NCI-H748 (cell line): ENCODE measurements at regions not wholly inside any gene's neighbourhood (a gene's known extent, or its start where the extent isn't known, plus 50 kb on each side); places are given as distances from the start of the nearest gene placed in this dataset.

Experiments used
- DNase-seq: peaks from one replicate; lab custom pipeline; 2025; ENCODE audit not compliant: unreplicated experiment; lab: John Stamatoyannopoulos, UW

DNA sequence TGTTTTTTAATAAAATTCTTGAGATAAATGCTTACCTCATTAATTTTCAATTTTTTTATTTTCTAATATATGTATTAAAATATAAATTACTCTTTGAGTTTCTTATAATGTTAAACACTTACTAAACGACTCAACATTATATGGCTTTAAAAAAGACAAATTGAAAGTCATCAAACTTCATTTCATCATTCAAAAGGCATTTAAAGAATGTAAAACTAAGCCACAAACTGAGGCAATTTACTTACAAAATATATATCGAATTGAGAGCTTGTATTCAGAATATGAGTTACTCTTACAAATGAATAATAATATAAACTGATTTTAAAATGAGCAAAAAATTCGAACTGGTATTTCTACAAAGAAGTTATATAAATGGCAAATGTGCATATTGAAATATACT is 1262.2 kb upstream of the PIK3C3 start:
- no peak for DNase-seq

DNA sequence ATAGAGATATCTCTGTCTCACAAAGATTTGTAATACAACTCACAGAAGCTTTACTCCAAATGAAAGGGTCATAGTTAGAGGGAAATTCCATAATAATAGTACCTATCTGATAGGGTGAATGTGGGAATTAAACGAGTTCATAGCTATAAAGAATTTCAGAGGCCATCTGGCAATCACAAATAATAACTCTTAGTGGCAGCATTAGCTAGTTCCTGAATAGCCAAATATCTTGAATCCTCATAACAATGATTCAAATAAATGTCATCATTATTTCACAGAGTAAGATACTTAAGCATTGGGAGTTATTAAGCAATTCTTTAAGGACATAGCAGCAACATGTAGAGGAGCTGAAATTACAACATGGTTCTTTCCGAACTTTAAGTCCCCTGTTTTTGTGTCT is 1265.0 kb upstream of the PIK3C3 start:
- DNase-seq: no peak

DNA sequence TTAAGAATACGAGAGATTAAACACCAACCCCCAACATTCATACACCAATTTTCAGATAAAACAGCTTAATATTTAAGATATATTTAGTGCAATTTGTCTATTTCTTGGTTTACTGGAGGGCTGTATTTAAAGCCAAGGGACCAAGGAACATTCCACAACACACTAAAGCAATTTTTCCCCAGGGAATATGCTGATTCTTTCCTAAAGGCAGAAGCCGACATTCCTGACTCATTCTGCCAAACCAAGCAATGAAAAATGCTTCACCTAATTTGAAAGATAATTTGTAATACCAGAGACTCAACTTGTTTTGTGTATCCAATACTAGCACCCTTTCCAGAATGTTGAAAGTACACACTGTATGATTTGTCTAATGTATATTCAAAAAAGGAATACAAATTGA is 1267.6 kb upstream of the PIK3C3 start:
- no peak for DNase-seq

- no peak for DNase-seq
These were observed 1268.2 kb upstream of the PIK3C3 start for GRCh38 chr18:40686836-40687235.

- no peak for DNase-seq
These were observed 1269.8 kb upstream of the PIK3C3 start for GRCh38 chr18:40685219-40685618.

GRCh38 chr18:40678318-40678717 is 1276.7 kb upstream of the PIK3C3 start:
- no peak for DNase-seq

DNA sequence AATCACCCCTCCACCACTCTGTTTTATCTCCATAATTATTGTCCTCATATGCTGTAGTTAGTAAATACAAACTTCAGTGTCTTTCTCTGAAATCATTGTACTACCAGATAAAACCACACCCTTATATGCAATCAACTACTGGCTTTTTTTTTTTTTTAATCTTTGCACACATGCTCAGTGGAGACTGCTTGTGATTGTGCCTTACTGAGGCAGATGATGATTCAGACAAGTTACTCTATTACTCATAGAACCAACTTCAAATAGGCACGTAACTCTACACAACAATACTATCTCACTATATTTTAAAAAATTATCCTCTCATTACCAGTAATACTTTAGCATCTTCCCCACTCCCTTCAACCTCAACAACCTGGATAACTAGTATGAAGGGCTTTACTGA is 1278.4 kb upstream of the PIK3C3 start:
- no peak for DNase-seq

DNA sequence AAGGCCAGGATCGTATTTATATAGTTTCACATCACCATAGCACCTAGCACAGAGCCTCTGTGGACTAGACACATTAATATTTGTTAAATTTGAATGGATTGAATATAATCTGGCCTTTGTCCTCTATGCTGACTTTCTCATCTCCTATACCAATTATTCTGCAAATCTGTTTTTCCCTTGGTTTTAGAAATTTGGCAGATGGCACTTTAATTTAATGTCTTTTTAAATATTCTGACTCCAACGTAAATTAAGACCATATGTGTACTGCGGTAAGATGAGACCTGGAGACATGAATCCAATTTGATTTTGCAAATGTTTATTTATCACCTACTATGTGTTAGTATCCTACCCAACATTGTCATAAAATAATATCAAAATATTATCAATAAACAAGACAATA is 1281.9 kb upstream of the PIK3C3 start:
- DNase-seq: no peak

DNA sequence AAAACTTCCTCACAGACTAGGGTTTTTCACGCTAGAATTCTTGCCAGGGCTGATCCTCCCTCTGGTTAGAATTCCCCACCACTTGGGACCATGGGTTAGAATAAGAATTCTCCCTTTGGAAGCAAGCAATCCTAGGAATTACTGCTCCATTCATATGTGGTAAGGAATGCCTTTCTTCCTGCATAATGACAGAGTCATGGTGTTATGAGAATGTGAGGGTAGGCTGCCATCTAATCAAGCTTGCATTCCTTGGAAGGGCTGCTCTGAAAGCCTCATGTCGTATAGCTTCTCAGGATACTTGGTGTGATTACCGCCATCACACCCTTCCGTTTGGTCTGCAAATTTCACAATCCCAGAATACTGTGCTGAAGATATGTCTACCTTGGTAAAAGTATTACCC is 1282.4 kb upstream of the PIK3C3 start:
- no peak for DNase-seq

DNA sequence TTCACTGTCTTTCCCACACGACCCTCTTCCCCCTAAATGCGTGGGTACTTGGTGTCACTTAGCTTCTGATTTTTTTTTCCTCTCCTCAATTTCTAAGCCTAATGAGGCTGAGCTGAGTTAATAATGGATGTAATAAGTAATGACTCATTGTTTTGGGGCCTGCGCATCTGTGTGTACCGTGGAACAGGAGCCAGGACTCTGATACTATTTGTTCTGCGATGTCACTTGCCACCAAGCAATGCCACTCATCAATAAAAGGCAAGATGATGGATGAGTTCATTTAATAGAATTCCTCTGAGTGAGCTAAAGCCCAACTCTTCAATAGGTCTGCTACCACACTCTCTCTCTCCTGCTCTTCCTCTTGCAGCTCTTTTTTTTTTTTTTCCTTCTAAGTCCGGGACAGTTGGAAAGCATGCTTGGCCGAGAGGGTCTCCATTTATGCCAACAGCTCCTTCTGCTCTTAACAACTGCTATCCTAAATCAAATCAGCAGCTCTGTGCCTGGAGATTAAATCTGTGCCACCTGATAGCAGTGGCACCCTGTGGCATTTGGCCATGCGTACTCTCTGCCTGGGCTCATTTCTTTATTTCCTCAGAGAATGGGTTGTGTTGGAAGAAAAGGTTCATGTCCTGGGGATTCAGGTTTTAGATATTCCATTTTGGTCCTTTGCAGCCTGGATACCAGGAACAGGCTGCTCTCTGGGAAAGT is 1284.2 kb upstream of the PIK3C3 start:
- peak; percentile 38 for DNase-seq

DNA sequence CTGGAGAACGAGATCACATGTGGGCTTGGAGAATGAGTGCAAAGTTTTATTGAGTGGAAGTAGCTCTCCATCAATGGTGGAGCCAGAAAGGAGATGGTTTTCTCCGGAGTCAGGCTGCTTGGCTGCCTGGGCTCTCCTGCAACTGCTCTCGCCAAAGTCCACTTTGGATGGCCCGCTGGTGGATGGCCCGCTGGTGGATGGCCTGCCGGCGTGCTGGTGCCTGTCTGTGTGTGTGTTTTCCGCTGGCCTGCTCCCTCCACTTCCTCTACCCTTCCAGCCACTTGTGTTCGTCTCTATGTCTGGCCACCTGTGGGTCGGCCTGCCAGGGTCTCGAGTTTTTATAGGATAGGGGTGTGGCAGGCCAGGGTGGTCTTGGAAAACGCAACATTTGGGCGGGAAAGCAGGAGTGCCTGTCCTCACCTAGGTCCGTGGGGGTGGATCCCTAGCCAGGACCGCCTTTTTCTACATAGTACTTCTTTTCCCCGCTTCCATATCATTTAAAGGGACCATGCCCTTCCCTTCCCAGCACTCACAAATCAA is 1292.1 kb upstream of the PIK3C3 start:
- DNase-seq: no peak

DNA sequence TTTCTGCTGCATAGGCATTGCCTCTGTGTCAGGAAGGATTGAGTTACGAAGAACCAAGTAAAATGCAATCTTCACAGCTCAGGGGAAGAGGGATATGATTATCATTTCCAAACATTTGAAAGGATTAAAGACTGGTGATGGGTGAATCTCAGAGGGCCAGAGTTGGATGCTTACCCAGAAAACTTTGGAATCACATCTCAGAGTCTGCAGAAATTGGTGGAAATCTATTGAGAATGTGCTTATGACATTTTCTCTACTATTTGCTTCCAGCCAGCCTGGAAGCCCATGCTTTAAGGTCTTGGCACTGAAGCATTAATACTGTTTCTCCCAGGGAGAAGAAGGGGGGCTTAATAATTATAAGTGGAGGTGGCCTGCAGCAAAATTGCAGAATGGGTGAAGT is 1301.4 kb upstream of the PIK3C3 start:
- DNase-seq: no peak

DNA sequence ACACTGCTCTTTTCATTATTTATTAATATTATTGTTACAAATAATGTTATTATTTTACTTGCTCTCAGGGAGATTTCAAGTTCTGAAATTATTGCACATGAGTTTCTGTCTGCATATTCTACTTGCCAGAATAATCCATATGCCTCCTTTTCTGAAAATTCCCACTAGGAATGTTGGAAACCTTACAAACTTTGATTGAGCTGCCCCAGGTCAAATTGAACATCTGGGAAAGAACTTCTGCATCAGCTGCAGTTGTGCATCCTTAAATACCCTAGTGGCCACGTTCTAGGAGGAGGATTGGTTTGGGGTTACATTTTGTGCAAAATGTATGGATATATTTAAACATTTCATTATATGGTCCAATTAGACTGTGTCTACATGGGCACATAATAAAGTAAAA is 1302.7 kb upstream of the PIK3C3 start:
- no peak for DNase-seq

DNA sequence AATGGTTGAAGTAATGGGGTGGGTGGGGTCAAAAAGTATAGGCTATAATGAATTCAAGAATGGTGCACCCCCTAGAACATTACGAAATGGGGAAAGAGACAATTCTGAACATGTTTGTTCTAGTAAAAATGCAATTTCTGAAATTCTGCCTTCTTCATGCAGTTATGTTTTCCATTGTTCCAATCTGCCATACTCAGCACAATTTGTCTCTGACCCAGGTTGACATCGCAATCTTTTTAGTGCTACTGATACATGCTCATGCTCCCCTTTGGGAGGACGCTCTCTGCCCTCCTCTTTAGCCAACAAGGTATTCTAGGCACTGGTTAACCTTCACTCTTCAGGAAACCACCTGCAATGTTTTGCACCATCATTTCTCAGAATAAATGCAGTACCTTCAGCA is 1303.9 kb upstream of the PIK3C3 start:
- DNase-seq: no peak

- DNase-seq: no peak
These were observed 1312.3 kb upstream of the PIK3C3 start for GRCh38 chr18:40642692-40643229.

GRCh38 chr18:40631319-40631718 is 1323.7 kb upstream of the PIK3C3 start:
- DNase-seq: no peak

DNA sequence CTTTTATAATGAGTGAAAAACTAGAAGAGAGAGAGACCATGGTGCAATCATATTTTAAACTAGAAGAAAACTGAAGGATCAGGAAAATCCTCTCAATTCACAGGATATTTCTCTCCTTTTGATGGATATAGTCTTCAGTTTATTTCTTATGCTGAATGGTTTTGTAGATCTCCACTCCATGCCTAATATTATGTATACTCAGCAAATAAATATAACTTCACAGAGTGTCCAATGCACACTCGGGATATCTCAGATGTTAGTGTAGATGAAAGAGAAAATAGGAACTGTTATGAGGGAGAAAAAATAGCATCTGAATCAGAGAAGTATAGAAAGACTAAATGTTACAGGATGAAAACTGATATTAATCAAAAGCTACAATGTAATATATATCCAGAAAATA is 1324.5 kb upstream of the PIK3C3 start:
- no peak for DNase-seq

DNA sequence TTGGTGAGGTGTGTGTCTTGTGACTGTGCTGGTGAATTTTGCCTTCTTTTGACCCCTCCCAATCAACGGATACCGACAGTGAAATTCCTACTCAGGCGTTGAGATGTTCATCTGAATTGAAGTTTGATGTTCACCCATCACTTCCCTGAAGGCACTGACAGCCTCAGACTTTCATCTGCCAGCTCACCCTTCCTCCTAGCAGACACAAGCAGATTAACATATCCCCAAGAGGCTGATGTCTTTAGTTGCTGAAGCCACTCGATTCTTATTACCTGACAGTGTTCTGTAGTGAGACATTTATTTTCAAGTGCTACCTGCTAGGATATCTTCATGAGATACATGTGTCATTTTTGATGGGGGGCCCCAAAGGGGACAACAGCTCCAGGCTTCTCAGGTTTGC is 1330.1 kb upstream of the PIK3C3 start:
- DNase-seq: no peak

DNA sequence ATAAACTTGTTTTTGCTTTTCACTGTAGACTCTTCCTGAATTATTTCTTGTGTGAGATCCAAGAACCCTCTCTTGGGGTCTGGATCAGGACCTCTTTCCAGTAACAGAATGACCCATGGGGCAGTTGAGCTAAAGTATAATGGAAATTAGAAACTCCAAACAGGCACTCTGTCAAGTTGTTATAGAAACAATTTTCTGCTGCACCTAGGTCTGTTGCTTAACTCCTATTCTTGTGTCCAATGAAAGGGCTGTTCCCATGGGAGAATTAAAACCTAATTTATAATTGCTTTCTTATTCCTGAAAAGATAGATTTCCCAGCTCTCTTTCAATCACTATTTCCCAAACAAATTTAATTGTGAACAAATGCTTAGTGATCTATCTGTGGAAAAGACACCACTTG is 1341.3 kb upstream of the PIK3C3 start:
- DNase-seq: no peak

- DNase-seq: no peak
These were observed 1342.7 kb upstream of the PIK3C3 start for GRCh38 chr18:40612356-40612755.

- DNase-seq: peak; percentile 63
These were observed 1346.8 kb upstream of the PIK3C3 start for GRCh38 chr18:40608226-40608625.

GRCh38 chr18:40607542-40608148 is 1347.4 kb upstream of the PIK3C3 start:
- DNase-seq: peak; percentile 91

GRCh38 chr18:40606996-40607395 is 1348.0 kb upstream of the PIK3C3 start:
- DNase-seq: peak; percentile 61
